Karpas-422 (cell line): ENCODE measurements at regions not wholly inside any gene's neighbourhood (a gene's known extent, or its start where the extent isn't known, plus 50 kb on each side); places are given as distances from the start of the nearest gene placed in this dataset.

Experiments used
- DNase-seq: peaks from one replicate; pipeline ENCODE4 v3.0.0-alpha.2; 2015
- H2AFZ ChIP-seq: fragments of 200-600 bp; sonication (generic); 2 replicates; pipeline ENCODE4 v1.6.1; 2014; ENCODE audit warnings: antibody characterized with exemption, low read length, mixed read lengths
- H3K27ac ChIP-seq: fragments of 200-600 bp; sonication (generic); 2 replicates; pipeline ENCODE4 v1.5.1; 2014; ENCODE audit warnings: mild to moderate bottlenecking, low read length, moderate library complexity
- H3K27me3 ChIP-seq: fragments of 200-600 bp; sonication (generic); 2 replicates; pipeline ENCODE4 v1.6.1; 2014; ENCODE audit warnings: low read length, mixed read lengths
- H3K36me3 ChIP-seq: fragments of 200-600 bp; sonication (generic); 2 replicates; pipeline ENCODE4 v1.6.1; 2014; ENCODE audit warnings: low read length, mixed read lengths; ENCODE audit not compliant: insufficient read depth
- H3K4me1 ChIP-seq: fragments of 200-600 bp; sonication (generic); 2 replicates; pipeline ENCODE4 v1.6.1; 2014; ENCODE audit warnings: mild to moderate bottlenecking, low read length, mixed read lengths
- H3K4me2 ChIP-seq: fragments of 200-600 bp; sonication (generic); 2 replicates; pipeline ENCODE4 v1.6.1; 2014; ENCODE audit warnings: low read length, low read depth, mild to moderate bottlenecking; ENCODE audit not compliant: poor library complexity, severe bottlenecking
- H3K4me3 ChIP-seq: fragments of 200-600 bp; sonication (generic); 2 replicates; pipeline ENCODE4 v1.5.1; 2014; ENCODE audit warnings: mild to moderate bottlenecking, antibody characterized with exemption, low read length, mixed read lengths
- H3K79me2 ChIP-seq: fragments of 200-600 bp; sonication (generic); 2 replicates; pipeline ENCODE4 v1.6.1; 2014; ENCODE audit warnings: mild to moderate bottlenecking, low read length, mixed read lengths
- H3K9ac ChIP-seq: fragments of 200-600 bp; sonication (generic); 2 replicates; pipeline ENCODE4 v1.6.0; 2014; ENCODE audit warnings: low read length
- H3K9me2 ChIP-seq: fragments of 200-600 bp; sonication (generic), shearing (Covaris generic); replicated peaks from 2 replicates; pipeline ENCODE4 v1.6.0; 2014; ENCODE audit warnings: mild to moderate bottlenecking, low read length, moderate library complexity; ENCODE audit not compliant: insufficient read depth
- H3K9me3 ChIP-seq: fragments of 300-700, 200-600 bp; sonication (generic); 2 replicates; pipeline ENCODE4 v1.6.1; 2014; ENCODE audit warnings: low read length, mixed read lengths
- H4K20me1 ChIP-seq: fragments of 200-600 bp; sonication (generic); 2 replicates; pipeline ENCODE4 v1.6.1; 2014; ENCODE audit warnings: mild to moderate bottlenecking, antibody characterized with exemption, low read length, low read depth; ENCODE audit not compliant: insufficient read depth

GRCh38 chr12:85673921-85674420, 162.2 kb downstream of the RASSF9 start:
- Histone ChIP-seq H2AFZ (no peak overlapping the region), H3K4me1 (no peaks in the 10 kb centered on the region), H3K79me2 (no peaks in the 10 kb centered on the region), H3K27me3 (no peaks in the 10 kb centered on the region), H3K9ac (no peak overlapping the region), H4K20me1 (no peaks in the 10 kb centered on the region), H3K9me3 (peaks cover 18% of the 10 kb centered on the region), H3K27ac (no peak overlapping the region), H3K36me3 (no peaks in the 10 kb centered on the region), H3K9me2 (no peaks in the 10 kb centered on the region), H3K4me3 (no peak overlapping the region), H3K4me2 (no peak overlapping the region)
- DNase-seq, result no peak

GRCh38 chr12:85676816-85677749, 159.1 kb downstream of the RASSF9 start:
- Histone ChIP-seq H3K4me1 (no peaks in the 10 kb centered on the region), H2AFZ (no peak overlapping the region), H3K27me3 (no peaks in the 10 kb centered on the region), H3K36me3 (no peaks in the 10 kb centered on the region), H4K20me1 (no peaks in the 10 kb centered on the region), H3K4me2 (no peak overlapping the region), H3K79me2 (no peaks in the 10 kb centered on the region), H3K27ac (no peak overlapping the region), H3K9me2 (no peaks in the 10 kb centered on the region), H3K9me3 (peaks cover 15% of the 10 kb centered on the region), H3K9ac (no peak overlapping the region), H3K4me3 (no peak overlapping the region)
- DNase-seq, result no peak

- no peak overlapping the region for H3K4me3 ChIP-seq
- DNase-seq, result no peak
- H4K20me1 ChIP-seq, result no peaks in the 10 kb centered on the region
- H3K9me2 ChIP-seq, result no peaks in the 10 kb centered on the region
- H2AFZ ChIP-seq, result no peak overlapping the region
- H3K4me1 ChIP-seq, result no peaks in the 10 kb centered on the region
- H3K27me3 ChIP-seq, result no peaks in the 10 kb centered on the region
- H3K79me2 ChIP-seq, result no peaks in the 10 kb centered on the region
- no peaks in the 10 kb centered on the region for H3K36me3 ChIP-seq
- H3K27ac ChIP-seq, result no peak overlapping the region
- H3K9ac ChIP-seq, result no peak overlapping the region
- H3K9me3 ChIP-seq, result peaks cover 12% of the 10 kb centered on the region
- H3K4me2 ChIP-seq, result no peak overlapping the region
Observed at GRCh38 chr12:85679296-85679695, 156.9 kb downstream of the RASSF9 start.

GRCh38 chr12:85680881-85681280, 155.3 kb downstream of the RASSF9 start:
- no peaks in the 10 kb centered on the region for H4K20me1 ChIP-seq
- H3K9me2 ChIP-seq, result no peaks in the 10 kb centered on the region
- no peak overlapping the region for H3K4me3 ChIP-seq
- no peak overlapping the region for H3K27ac ChIP-seq
- peaks cover 11% of the 10 kb centered on the region; the same call in 1 of the 2 replicates for H3K9me3 ChIP-seq
- H3K27me3 ChIP-seq, result no peaks in the 10 kb centered on the region
- H3K4me1 ChIP-seq, result no peaks in the 10 kb centered on the region
- H3K4me2 ChIP-seq, result no peak overlapping the region
- no peak overlapping the region for H3K9ac ChIP-seq
- no peaks in the 10 kb centered on the region for H3K79me2 ChIP-seq
- no peak for DNase-seq
- no peaks in the 10 kb centered on the region for H3K36me3 ChIP-seq
- H2AFZ ChIP-seq, result no peak overlapping the region

GRCh38 chr12:85681333-85681732, 154.9 kb downstream of the RASSF9 start:
- no peak overlapping the region for H2AFZ ChIP-seq
- peaks cover 11% of the 10 kb centered on the region; the same call in 1 of the 2 replicates for H3K9me3 ChIP-seq
- DNase-seq, result no peak
- no peak overlapping the region for H3K27ac ChIP-seq
- no peaks in the 10 kb centered on the region for H4K20me1 ChIP-seq
- no peaks in the 10 kb centered on the region for H3K36me3 ChIP-seq
- H3K4me1 ChIP-seq, result no peaks in the 10 kb centered on the region
- H3K4me2 ChIP-seq, result no peak overlapping the region
- no peaks in the 10 kb centered on the region for H3K9me2 ChIP-seq
- H3K79me2 ChIP-seq, result no peaks in the 10 kb centered on the region
- no peak overlapping the region for H3K9ac ChIP-seq
- no peak overlapping the region for H3K4me3 ChIP-seq
- H3K27me3 ChIP-seq, result no peaks in the 10 kb centered on the region

- H3K9ac ChIP-seq, result no peak overlapping the region
- H2AFZ ChIP-seq, result no peak overlapping the region
- H3K4me2 ChIP-seq, result no peak overlapping the region
- H3K36me3 ChIP-seq, result no peaks in the 10 kb centered on the region
- H3K27me3 ChIP-seq, result no peaks in the 10 kb centered on the region
- H3K27ac ChIP-seq, result no peak overlapping the region
- no peaks in the 10 kb centered on the region for H4K20me1 ChIP-seq
- H3K79me2 ChIP-seq, result no peaks in the 10 kb centered on the region
- H3K4me3 ChIP-seq, result no peak overlapping the region
- no peaks in the 10 kb centered on the region for H3K9me2 ChIP-seq
- DNase-seq, result no peak
- H3K4me1 ChIP-seq, result no peaks in the 10 kb centered on the region
- peaks cover 7% of the 10 kb centered on the region for H3K9me3 ChIP-seq
Observed at GRCh38 chr12:85683051-85683450, 153.2 kb downstream of the RASSF9 start.

GRCh38 chr12:85688837-85689236, 147.4 kb downstream of the RASSF9 start:
- no peak overlapping the region for H2AFZ ChIP-seq
- no peak overlapping the region for H3K4me3 ChIP-seq
- H3K4me2 ChIP-seq, result no peak overlapping the region
- H3K27ac ChIP-seq, result no peak overlapping the region
- H4K20me1 ChIP-seq, result no peaks in the 10 kb centered on the region
- H3K9me2 ChIP-seq, result no peaks in the 10 kb centered on the region
- no peaks in the 10 kb centered on the region for H3K27me3 ChIP-seq
- no peaks in the 10 kb centered on the region for H3K4me1 ChIP-seq
- no peak for DNase-seq
- H3K79me2 ChIP-seq, result no peaks in the 10 kb centered on the region
- no peak overlapping the region for H3K9ac ChIP-seq
- peaks cover 9% of the 10 kb centered on the region for H3K9me3 ChIP-seq
- no peaks in the 10 kb centered on the region for H3K36me3 ChIP-seq

GRCh38 chr12:85690146-85690545, 146.1 kb downstream of the RASSF9 start:
- no peak overlapping the region for H3K4me2 ChIP-seq
- no peaks in the 10 kb centered on the region for H3K9me2 ChIP-seq
- H3K4me3 ChIP-seq, result no peak overlapping the region
- H3K36me3 ChIP-seq, result no peaks in the 10 kb centered on the region
- H4K20me1 ChIP-seq, result no peaks in the 10 kb centered on the region
- no peak overlapping the region for H3K27ac ChIP-seq
- DNase-seq, result no peak
- no peaks in the 10 kb centered on the region for H3K27me3 ChIP-seq
- no peaks in the 10 kb centered on the region for H3K79me2 ChIP-seq
- no peak overlapping the region for H3K9ac ChIP-seq
- peaks cover 6% of the 10 kb centered on the region for H3K9me3 ChIP-seq
- H3K4me1 ChIP-seq, result no peaks in the 10 kb centered on the region
- H2AFZ ChIP-seq, result no peak overlapping the region
